Left lung (tissue), 4 donors: ENCODE measurements at regions not wholly inside any gene's neighbourhood (a gene's known extent, or its start where the extent isn't known, plus 50 kb on each side); places are given as distances from the start of the nearest gene placed in this dataset.
"Not testable (repeated sequence)": the region's sequence is repeated elsewhere in the genome, so short reads cannot be mapped to it uniquely, and the experiment has no call there.

Experiments used
- ATAC-seq: fragments of 200-7000 bp; cut with Tn5 transposase; one replicate; pipeline ENCODE4 v1.9.1; 2020; ENCODE audit warnings: moderate library complexity
- DNase-seq, 4 donors: peaks; one replicate each; pipeline ENCODE4 v3.0.0-alpha.2; 2013 to 2020
- H3K27ac ChIP-seq, 2 donors: fragments of 200-600 bp; sonication (generic) in 1 of 2; one replicate each; pipeline versions ENCODE4 v1.5.0 to v1.8.0; 2020 to 2021
- H3K27me3 ChIP-seq, 2 donors: fragments of 200-600 bp; sonication (generic) in 1 of 2; one replicate each; pipeline versions ENCODE4 v1.5.0 to v1.8.0; 2020 to 2021
- H3K36me3 ChIP-seq, 2 donors: fragments of 200-600 bp; sonication (generic) in 1 of 2; one replicate each; pipeline versions ENCODE4 v1.5.0 to v1.8.0; 2020 to 2021
- H3K4me1 ChIP-seq, 2 donors: fragments of 200-600 bp; one replicate each; pipeline ENCODE4 v1.8.0; 2021
- H3K4me3 ChIP-seq, 2 donors: fragments of 200-600 bp; sonication (generic) in 1 of 2; one replicate each; pipeline versions ENCODE4 v1.5.0 to v1.8.0; 2020 to 2021; ENCODE audit warnings: mild to moderate bottlenecking in 1 of 2
- H3K9me3 ChIP-seq, 2 donors: fragments of 200-600 bp; sonication (generic) in 1 of 2; one replicate each; pipeline versions ENCODE4 v1.5.0 to v1.8.0; 2020 to 2021
- CTCF ChIP-seq, 2 donors: fragments of 200-600 bp; sonication (generic) in 1 of 2; IDR thresholded peaks; one replicate each; pipeline versions ENCODE4 v1.5.0 to v1.8.0; 2021; ENCODE audit warnings: antibody characterized with exemption in 2 of 2
- intact Hi-C, 2 donors: fragments of 100-400 bp; cut with DNase I; formaldehyde crosslinking; loops; one replicate each; pipeline versions ENCODE4 v1.11.2 to v1.14.2; 2022
- donor health status: DM: no; HTN: yes; CAD: no.
- donor health status: DM: no; HTN: no; CAD: no.

GRCh38 chr5:58314356-58315210, 145.3 kb downstream of the PLK2 start:
- ATAC-seq: peak; percentile 82
- Histone ChIP-seq H3K27ac (no peak overlapping the region), H3K4me1 (no peaks in the 10 kb centered on the region), H3K4me3 (no peak overlapping the region), H3K36me3 (no peaks in the 10 kb centered on the region), H3K9me3 (no peaks in the 10 kb centered on the region), H3K27me3 (no peaks in the 10 kb centered on the region)
- no peak for TF ChIP-seq CTCF (IDR thresholded peaks at IDR 0.05)
- intact Hi-C loops: no loop called here
- no peak for DNase-seq

- no peak for DNase-seq
- Histone ChIP-seq H3K4me1 (no peaks in the 10 kb centered on the region), H3K4me3 (no peak overlapping the region), H3K36me3 (no peaks in the 10 kb centered on the region), H3K9me3 (no peaks in the 10 kb centered on the region), H3K27me3 (no peaks in the 10 kb centered on the region), H3K27ac (no peak overlapping the region)
- intact Hi-C loops: no loop called here
- no peak for ATAC-seq
- TF ChIP-seq CTCF (IDR thresholded peaks at IDR 0.05): no peak
Measured at GRCh38 chr5:58312299-58312698, 147.6 kb downstream of the PLK2 start.

GRCh38 chr5:58311526-58311925, 148.4 kb downstream of the PLK2 start:
- Histone ChIP-seq H3K27me3 (no peaks in the 10 kb centered on the region), H3K9me3 (no peaks in the 10 kb centered on the region), H3K36me3 (no peaks in the 10 kb centered on the region), H3K27ac (no peak overlapping the region), H3K4me3 (no peak overlapping the region), H3K4me1 (no peaks in the 10 kb centered on the region)
- intact Hi-C loops: no loop called here
- no peak for ATAC-seq
- DNase-seq: no peak
- no peak for TF ChIP-seq CTCF (IDR thresholded peaks at IDR 0.05)

GRCh38 chr5:58308384-58308783, 151.5 kb downstream of the PLK2 start:
- H3K4me3 ChIP-seq, H3K36me3 ChIP-seq, DNase-seq, intact Hi-C loops, ATAC-seq, H3K4me1 ChIP-seq, H3K27ac ChIP-seq, H3K9me3 ChIP-seq, H3K27me3 ChIP-seq: not testable (repeated sequence)

- H3K36me3 ChIP-seq: no peaks in the 10 kb centered on the region
- H3K9me3 ChIP-seq: no peaks in the 10 kb centered on the region
- ATAC-seq (no peak), DNase-seq (no peak)
- no peaks in the 10 kb centered on the region for H3K27me3 ChIP-seq
- no peak for TF ChIP-seq CTCF (IDR thresholded peaks at IDR 0.05)
- no peak overlapping the region for H3K27ac ChIP-seq
- H3K4me3 ChIP-seq: no peak overlapping the region
- no peaks in the 10 kb centered on the region for H3K4me1 ChIP-seq
- intact Hi-C loops: no loop called here
Measured at GRCh38 chr5:58300346-58300895, 159.5 kb downstream of the PLK2 start.
